ENCODE measurements at regions not wholly inside any gene's neighbourhood (a gene's known extent, or its start where the extent isn't known, plus 50 kb on each side); places are given as distances from the start of the nearest gene placed in this dataset.

DNA sequence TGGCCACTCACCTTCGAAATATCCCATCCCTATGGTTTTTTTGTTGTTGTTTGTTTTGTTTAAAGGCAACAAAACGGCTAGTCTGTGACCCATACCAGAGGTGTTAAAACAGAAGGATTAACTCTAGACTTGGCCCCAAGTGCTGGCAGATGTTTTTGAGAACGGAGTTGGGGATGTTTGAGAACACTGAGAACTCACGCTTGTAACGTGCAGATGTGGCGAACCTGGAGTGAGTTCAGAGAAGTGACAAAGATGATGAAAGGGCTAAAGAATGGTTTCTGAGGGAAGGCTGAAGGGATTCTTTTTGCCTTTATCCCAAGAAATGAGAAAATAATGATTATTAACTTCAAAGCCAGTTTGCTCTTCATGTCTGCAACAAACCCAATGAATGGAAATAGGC is 286.5 kb downstream of the ZNF608 start:
- Mint-ChIP-seq H3K4me3 (no peak overlapping the region), H3K27me3 (ENCODE audit: low read depth) (no peaks in the 10 kb centered on the region), H3K27ac (peak overlapping the region; percentile 3), H3K36me3 (no peaks in the 10 kb centered on the region), H3K4me1 (peaks cover 56% of the 10 kb centered on the region), H3K9me3 (no peaks in the 10 kb centered on the region)
- no peak for DNase-seq (ENCODE audit: low spot score in 2 of 2, unreplicated experiment in 2 of 2)
- TF ChIP-seq, protein P1, sequence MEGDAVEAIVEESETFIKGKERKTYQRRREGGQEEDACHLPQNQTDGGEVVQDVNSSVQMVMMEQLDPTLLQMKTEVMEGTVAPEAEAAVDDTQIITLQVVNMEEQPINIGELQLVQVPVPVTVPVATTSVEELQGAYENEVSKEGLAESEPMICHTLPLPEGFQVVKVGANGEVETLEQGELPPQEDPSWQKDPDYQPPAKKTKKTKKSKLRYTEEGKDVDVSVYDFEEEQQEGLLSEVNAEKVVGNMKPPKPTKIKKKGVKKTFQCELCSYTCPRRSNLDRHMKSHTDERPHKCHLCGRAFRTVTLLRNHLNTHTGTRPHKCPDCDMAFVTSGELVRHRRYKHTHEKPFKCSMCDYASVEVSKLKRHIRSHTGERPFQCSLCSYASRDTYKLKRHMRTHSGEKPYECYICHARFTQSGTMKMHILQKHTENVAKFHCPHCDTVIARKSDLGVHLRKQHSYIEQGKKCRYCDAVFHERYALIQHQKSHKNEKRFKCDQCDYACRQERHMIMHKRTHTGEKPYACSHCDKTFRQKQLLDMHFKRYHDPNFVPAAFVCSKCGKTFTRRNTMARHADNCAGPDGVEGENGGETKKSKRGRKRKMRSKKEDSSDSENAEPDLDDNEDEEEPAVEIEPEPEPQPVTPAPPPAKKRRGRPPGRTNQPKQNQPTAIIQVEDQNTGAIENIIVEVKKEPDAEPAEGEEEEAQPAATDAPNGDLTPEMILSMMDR (IDR thresholded peaks at IDR 0.05; ENCODE audit: unreplicated experiment), result no peak

DNA sequence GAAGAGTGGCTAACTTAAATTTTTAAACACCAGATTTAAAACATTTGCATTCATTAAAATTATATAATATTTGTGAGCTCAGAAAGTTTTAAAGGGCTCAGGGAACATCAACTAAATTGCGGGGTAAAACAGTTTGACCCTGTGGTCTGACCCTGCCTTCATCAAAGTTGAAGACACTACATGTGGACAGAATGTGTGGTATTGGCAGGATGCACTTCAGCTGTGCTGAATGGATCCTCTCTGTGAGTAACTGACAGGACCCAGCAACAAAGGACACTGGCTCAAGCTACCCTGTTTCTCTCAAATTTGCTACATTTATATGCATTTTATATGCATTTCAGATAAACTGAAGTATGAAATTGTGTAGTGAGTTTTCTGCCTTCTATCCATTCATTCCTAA is 288.5 kb downstream of the ZNF608 start:
- H3K4me1 Mint-ChIP-seq, result peaks cover 58% of the 10 kb centered on the region
- H3K4me3 Mint-ChIP-seq, result no peak overlapping the region
- H3K9me3 Mint-ChIP-seq, result no peaks in the 10 kb centered on the region
- TF ChIP-seq, protein P1 (IDR thresholded peaks at IDR 0.05; ENCODE audit: unreplicated experiment), result no peak
- no peaks in the 10 kb centered on the region for H3K27me3 Mint-ChIP-seq (ENCODE audit: low read depth)
- H3K27ac Mint-ChIP-seq, result peak overlapping the region; percentile 70
- no peak for DNase-seq (ENCODE audit: low spot score in 2 of 2, unreplicated experiment in 2 of 2)
- no peaks in the 10 kb centered on the region for H3K36me3 Mint-ChIP-seq

DNA sequence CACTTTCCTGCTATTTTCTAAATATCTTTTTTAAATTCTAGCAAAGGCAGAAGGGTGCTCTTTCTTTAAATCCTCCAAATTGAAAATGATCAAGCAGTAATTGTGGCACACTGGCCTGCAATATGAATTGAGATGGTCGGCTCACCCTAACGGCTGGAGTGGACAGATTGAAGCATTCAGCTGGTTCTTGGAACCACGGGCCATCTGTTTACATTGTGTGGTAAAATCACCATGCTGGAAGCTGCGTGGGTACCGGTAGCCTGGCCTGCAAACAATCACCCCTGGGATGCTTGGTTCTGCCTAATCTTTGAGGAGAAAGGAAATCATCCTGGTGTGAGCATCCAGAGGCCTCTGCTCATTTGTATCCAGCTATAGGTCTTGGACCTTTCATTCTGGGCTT is 289.3 kb downstream of the ZNF608 start:
- H3K4me3 Mint-ChIP-seq, result no peak overlapping the region
- H3K4me1 Mint-ChIP-seq, result peaks cover 60% of the 10 kb centered on the region
- H3K27ac Mint-ChIP-seq, result no peak overlapping the region
- no peaks in the 10 kb centered on the region for H3K36me3 Mint-ChIP-seq
- no peak for DNase-seq (ENCODE audit: low spot score in 2 of 2, unreplicated experiment in 2 of 2)
- TF ChIP-seq, protein P1 (IDR thresholded peaks at IDR 0.05; ENCODE audit: unreplicated experiment), result no peak
- H3K27me3 Mint-ChIP-seq (ENCODE audit: low read depth), result no peaks in the 10 kb centered on the region
- no peaks in the 10 kb centered on the region for H3K9me3 Mint-ChIP-seq

DNA sequence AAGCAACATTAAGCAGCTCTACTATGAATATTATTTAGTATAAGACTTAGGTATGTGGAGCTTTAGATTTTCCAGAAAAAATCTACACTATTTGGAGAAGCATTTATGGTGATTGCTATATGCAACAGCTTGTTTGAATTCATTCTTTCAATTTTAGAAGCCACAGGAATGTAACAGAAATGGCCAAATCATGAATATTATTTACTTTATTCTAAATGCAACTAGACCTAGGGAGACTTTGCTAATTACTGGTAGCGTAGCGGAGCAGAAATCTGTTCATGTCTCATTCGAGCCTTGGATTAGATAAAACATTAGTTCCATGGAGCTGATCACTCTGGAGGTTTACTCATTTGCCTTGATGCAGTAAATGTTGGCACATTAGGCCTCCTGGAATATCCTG is 290.2 kb downstream of the ZNF608 start:
- Mint-ChIP-seq H3K4me1 (peaks cover 54% of the 10 kb centered on the region), H3K4me3 (no peak overlapping the region), H3K9me3 (no peaks in the 10 kb centered on the region), H3K36me3 (no peaks in the 10 kb centered on the region), H3K27ac (no peak overlapping the region), H3K27me3 (ENCODE audit: low read depth) (no peaks in the 10 kb centered on the region)
- no peak for DNase-seq (ENCODE audit: low spot score in 2 of 2, unreplicated experiment in 2 of 2)
- TF ChIP-seq, protein P1 (IDR thresholded peaks at IDR 0.05; ENCODE audit: unreplicated experiment), result no peak

DNA sequence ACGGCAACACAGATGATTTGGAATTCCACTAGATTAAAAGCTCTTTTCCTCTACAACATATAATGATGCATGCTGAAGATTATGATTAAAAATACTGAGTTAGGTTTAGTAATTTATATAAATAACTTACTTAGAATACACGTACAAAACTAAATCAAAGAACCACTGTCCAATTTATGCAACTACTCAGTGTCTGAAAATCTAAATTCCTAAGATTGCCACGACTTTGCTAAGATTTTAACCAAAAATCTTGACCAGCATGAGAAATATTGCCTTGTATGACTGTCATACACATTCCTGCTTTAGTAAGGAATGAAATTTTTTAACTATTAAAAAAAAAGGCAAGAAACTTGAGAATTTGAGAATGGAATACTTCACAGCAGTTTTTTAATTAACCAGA is 292.4 kb downstream of the ZNF608 start:
- TF ChIP-seq, protein P1 (IDR thresholded peaks at IDR 0.05; ENCODE audit: unreplicated experiment), result no peak
- H3K27ac Mint-ChIP-seq, result no peak overlapping the region
- DNase-seq (ENCODE audit: low spot score in 2 of 2, unreplicated experiment in 2 of 2), result no peak
- peaks cover 34% of the 10 kb centered on the region for H3K4me1 Mint-ChIP-seq
- H3K9me3 Mint-ChIP-seq, result no peaks in the 10 kb centered on the region
- no peaks in the 10 kb centered on the region for H3K27me3 Mint-ChIP-seq (ENCODE audit: low read depth)
- no peaks in the 10 kb centered on the region for H3K36me3 Mint-ChIP-seq
- no peak overlapping the region for H3K4me3 Mint-ChIP-seq
